B cell (primary cell): ENCODE measurements at regions not wholly inside any gene's neighbourhood (a gene's known extent, or its start where the extent isn't known, plus 50 kb on each side); places are given as distances from the start of the nearest gene placed in this dataset.

Experiments used
- EZH2 ChIP-seq: IDR thresholded peaks from 2 replicates; pipeline ENCODE4 v1.6.1; 2012; ENCODE audit warnings: borderline replicate concordance, low read depth, mild to moderate bottlenecking, moderate library complexity, low read length; ENCODE audit not compliant: insufficient read depth, poor library complexity, severe bottlenecking
- TF ChIP-seq, protein P1 (sequence below): fragments of 200-600 bp; IDR thresholded peaks from one replicate; pipeline ENCODE4 v1.8.0; 2022; ENCODE audit warnings: antibody characterized with exemption, mild to moderate bottlenecking

- TF ChIP-seq, protein P1, sequence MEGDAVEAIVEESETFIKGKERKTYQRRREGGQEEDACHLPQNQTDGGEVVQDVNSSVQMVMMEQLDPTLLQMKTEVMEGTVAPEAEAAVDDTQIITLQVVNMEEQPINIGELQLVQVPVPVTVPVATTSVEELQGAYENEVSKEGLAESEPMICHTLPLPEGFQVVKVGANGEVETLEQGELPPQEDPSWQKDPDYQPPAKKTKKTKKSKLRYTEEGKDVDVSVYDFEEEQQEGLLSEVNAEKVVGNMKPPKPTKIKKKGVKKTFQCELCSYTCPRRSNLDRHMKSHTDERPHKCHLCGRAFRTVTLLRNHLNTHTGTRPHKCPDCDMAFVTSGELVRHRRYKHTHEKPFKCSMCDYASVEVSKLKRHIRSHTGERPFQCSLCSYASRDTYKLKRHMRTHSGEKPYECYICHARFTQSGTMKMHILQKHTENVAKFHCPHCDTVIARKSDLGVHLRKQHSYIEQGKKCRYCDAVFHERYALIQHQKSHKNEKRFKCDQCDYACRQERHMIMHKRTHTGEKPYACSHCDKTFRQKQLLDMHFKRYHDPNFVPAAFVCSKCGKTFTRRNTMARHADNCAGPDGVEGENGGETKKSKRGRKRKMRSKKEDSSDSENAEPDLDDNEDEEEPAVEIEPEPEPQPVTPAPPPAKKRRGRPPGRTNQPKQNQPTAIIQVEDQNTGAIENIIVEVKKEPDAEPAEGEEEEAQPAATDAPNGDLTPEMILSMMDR = no peak
- TF ChIP-seq EZH2 = no peak
These were observed 166.3 kb upstream of the NR5A2 start for GRCh38 chr1:199861020-199861795.
